ENCODE measurements at regions not wholly inside any gene's neighbourhood (a gene's known extent, or its start where the extent isn't known, plus 50 kb on each side); places are given as distances from the start of the nearest gene placed in this dataset.

- TF ChIP-seq CTCF (IDR thresholded peaks at IDR 0.05; ENCODE audit: low read length): 0 out of 2 replicates have a peak, but pooled peaks have one; percentile 8
- no peak for TF ChIP-seq EZH2 (optimal IDR thresholded peaks at IDR 0.05; ENCODE audit: low read depth, low read length)
- no peak for TF ChIP-seq EZH2phosphoT487 (IDR thresholded peaks at IDR 0.05; ENCODE audit: low read length)
Observed at GRCh38 chr18:64966667-64967066, 784.1 kb upstream of the CDH7 start.

Data from MM.1S (cell line).